ENCODE measurements at regions not wholly inside any gene's neighbourhood (a gene's known extent, or its start where the extent isn't known, plus 50 kb on each side); places are given as distances from the start of the nearest gene placed in this dataset.

DNA sequence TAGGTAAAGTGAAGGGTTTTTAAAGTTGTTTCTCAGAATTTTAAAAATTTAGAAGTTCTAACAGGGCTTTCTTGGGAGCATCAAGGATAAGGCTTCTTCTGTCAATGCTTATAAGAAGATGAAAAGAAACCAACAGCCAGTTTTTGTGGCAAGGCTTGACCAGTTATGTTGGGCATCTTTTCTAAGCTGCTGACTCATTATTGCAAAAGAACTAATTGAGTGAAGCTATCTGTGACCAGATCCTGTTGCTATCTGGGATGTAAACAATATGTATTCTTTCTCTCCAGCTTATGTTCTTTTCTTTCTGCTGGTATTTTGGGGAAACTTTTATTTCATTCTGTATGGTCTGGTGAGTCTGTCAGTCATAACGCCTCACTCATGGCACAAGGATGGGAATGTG lies 643.8 kb downstream of the HDGFL1 start:
- H3K4me1 Mint-ChIP-seq = 0 out of 2 replicates have a peak, but pooled peaks cover 4% of the 10 kb centered on the region
- ATAC-seq (no peak), DNase-seq (ENCODE audit: low spot score) (no peak)
- CTCF ChIA-PET = no interaction called here
- no peak overlapping the region for H3K27ac Mint-ChIP-seq
- H3K4me3 Mint-ChIP-seq = no peak overlapping the region
- no peak for TF ChIP-seq JAZF1 (CRISPR knock-in tag; IDR thresholded peaks at IDR 0.05)
- H3K27me3 Mint-ChIP-seq (ENCODE audit: low read depth) = no peaks in the 10 kb centered on the region
- H3K36me3 Mint-ChIP-seq = peaks cover 20% of the 10 kb centered on the region
- peaks cover 32% of the 10 kb centered on the region for H3K9me3 Mint-ChIP-seq
- POLR2A ChIA-PET = no interaction called here

- Mint-ChIP-seq H3K4me1 (peaks cover 7% of the 10 kb centered on the region), H3K9me3 (peaks cover 28% of the 10 kb centered on the region), H3K4me3 (no peak overlapping the region), H3K36me3 (peaks cover 19% of the 10 kb centered on the region), H3K27me3 (ENCODE audit: low read depth) (no peaks in the 10 kb centered on the region), H3K27ac (no peak overlapping the region)
- TF ChIP-seq ZNF138 (CRISPR knock-in tag; conservative IDR thresholded peaks at IDR 0.05) = no peak
- TF ChIP-seq NFATC4 (CRISPR knock-in tag; IDR thresholded peaks at IDR 0.05) = no peak
- no peak for DNase-seq (ENCODE audit: low spot score)
- ATAC-seq = no peak
- POLR2A ChIA-PET = no interaction called here
- CTCF ChIA-PET = no interaction called here
Measured at GRCh38 chr6:23213651-23214050, 644.3 kb downstream of the HDGFL1 start.

DNA sequence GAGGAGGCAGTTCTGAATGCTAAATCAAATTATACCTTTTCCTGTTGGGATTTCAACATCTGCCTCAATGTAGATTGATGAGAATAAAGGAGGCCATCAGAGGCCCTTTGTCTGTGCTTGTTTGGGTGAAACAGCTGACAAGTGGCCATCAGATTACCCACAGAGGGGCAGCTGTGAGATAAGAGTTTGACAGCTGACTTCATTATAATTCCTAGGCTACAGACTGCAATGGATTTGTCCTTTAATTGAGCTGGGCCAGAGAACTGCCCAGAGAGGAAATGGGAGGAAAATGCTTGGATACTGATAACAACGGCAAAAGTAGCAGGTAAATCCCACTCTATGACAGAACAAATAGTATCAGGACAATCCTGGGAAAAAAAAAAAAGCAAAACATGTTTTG lies 649.4 kb downstream of the HDGFL1 start:
- CTCF ChIA-PET = no interaction called here
- Mint-ChIP-seq H3K4me1 (peaks cover 15% of the 10 kb centered on the region), H3K27me3 (ENCODE audit: low read depth) (no peaks in the 10 kb centered on the region), H3K4me3 (no peak overlapping the region), H3K36me3 (peaks cover 3% of the 10 kb centered on the region; the same call in 1 of the 2 replicates), H3K9me3 (peaks cover 15% of the 10 kb centered on the region), H3K27ac (no peak overlapping the region; the same call in 1 of the 2 replicates)
- ATAC-seq (peak; percentile 98), DNase-seq (ENCODE audit: low spot score) (no peak)
- TF ChIP-seq ZNF671 (CRISPR knock-in tag; IDR thresholded peaks at IDR 0.05) = no peak
- TF ChIP-seq PRDM15 (CRISPR knock-in tag; IDR thresholded peaks at IDR 0.05) = no peak
- peak; percentile 93 for TF ChIP-seq ZNF317 (CRISPR knock-in tag; IDR thresholded peaks at IDR 0.05; ENCODE audit: borderline replicate concordance, low read depth)
- TF ChIP-seq RORB (CRISPR knock-in tag; IDR thresholded peaks at IDR 0.05) = no peak
- TF ChIP-seq, protein P1, sequence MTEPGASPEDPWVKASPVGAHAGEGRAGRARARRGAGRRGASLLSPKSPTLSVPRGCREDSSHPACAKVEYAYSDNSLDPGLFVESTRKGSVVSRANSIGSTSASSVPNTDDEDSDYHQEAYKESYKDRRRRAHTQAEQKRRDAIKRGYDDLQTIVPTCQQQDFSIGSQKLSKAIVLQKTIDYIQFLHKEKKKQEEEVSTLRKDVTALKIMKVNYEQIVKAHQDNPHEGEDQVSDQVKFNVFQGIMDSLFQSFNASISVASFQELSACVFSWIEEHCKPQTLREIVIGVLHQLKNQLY (CRISPR knock-in tag; IDR thresholded peaks at IDR 0.05) = no peak
- no peak for TF ChIP-seq E2F4 (CRISPR knock-in tag; IDR thresholded peaks at IDR 0.05; ENCODE audit: borderline replicate concordance, low read depth)
- TF ChIP-seq NR1H2 (CRISPR knock-in tag; IDR thresholded peaks at IDR 0.05) = no peak
- no peak for TF ChIP-seq NFATC4 (CRISPR knock-in tag; IDR thresholded peaks at IDR 0.05)
- TF ChIP-seq ZNF263 (CRISPR knock-in tag; IDR thresholded peaks at IDR 0.05; ENCODE audit: low read depth) = no peak
- 0 out of 2 replicates have a peak, but pooled peaks have one; percentile 25 for TF ChIP-seq ZMAT4 (CRISPR knock-in tag; IDR thresholded peaks at IDR 0.05)
- TF ChIP-seq CDX4 (CRISPR knock-in tag; IDR thresholded peaks at IDR 0.05; ENCODE audit: borderline replicate concordance) = no peak
- no peak for TF ChIP-seq ERG (CRISPR knock-in tag; IDR thresholded peaks at IDR 0.05)
- peak; percentile 20; the same call in 1 of the 2 replicates for TF ChIP-seq FOXK1 (CRISPR knock-in tag; IDR thresholded peaks at IDR 0.05)
- no peak for TF ChIP-seq MXD4 (CRISPR knock-in tag; IDR thresholded peaks at IDR 0.05; ENCODE audit: borderline replicate concordance)
- TF ChIP-seq TP53 (CRISPR knock-in tag; IDR thresholded peaks at IDR 0.05) = no peak
- TF ChIP-seq FOXP1 (CRISPR knock-in tag; IDR thresholded peaks at IDR 0.05; ENCODE audit: borderline replicate concordance) = no peak
- TF ChIP-seq, protein P2, sequence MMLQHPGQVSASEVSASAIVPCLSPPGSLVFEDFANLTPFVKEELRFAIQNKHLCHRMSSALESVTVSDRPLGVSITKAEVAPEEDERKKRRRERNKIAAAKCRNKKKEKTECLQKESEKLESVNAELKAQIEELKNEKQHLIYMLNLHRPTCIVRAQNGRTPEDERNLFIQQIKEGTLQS (CRISPR knock-in tag; conservative IDR thresholded peaks at IDR 0.05) = no peak
- TF ChIP-seq, protein P3, sequence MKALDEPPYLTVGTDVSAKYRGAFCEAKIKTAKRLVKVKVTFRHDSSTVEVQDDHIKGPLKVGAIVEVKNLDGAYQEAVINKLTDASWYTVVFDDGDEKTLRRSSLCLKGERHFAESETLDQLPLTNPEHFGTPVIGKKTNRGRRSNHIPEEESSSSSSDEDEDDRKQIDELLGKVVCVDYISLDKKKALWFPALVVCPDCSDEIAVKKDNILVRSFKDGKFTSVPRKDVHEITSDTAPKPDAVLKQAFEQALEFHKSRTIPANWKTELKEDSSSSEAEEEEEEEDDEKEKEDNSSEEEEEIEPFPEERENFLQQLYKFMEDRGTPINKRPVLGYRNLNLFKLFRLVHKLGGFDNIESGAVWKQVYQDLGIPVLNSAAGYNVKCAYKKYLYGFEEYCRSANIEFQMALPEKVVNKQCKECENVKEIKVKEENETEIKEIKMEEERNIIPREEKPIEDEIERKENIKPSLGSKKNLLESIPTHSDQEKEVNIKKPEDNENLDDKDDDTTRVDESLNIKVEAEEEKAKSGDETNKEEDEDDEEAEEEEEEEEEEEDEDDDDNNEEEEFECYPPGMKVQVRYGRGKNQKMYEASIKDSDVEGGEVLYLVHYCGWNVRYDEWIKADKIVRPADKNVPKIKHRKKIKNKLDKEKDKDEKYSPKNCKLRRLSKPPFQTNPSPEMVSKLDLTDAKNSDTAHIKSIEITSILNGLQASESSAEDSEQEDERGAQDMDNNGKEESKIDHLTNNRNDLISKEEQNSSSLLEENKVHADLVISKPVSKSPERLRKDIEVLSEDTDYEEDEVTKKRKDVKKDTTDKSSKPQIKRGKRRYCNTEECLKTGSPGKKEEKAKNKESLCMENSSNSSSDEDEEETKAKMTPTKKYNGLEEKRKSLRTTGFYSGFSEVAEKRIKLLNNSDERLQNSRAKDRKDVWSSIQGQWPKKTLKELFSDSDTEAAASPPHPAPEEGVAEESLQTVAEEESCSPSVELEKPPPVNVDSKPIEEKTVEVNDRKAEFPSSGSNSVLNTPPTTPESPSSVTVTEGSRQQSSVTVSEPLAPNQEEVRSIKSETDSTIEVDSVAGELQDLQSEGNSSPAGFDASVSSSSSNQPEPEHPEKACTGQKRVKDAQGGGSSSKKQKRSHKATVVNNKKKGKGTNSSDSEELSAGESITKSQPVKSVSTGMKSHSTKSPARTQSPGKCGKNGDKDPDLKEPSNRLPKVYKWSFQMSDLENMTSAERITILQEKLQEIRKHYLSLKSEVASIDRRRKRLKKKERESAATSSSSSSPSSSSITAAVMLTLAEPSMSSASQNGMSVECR (CRISPR knock-in tag; IDR thresholded peaks at IDR 0.05; ENCODE audit: borderline replicate concordance) = no peak
- POLR2A ChIA-PET = no interaction called here
